Glomerular visceral epithelial cell (primary cell): ENCODE measurements at regions not wholly inside any gene's neighbourhood (a gene's known extent, or its start where the extent isn't known, plus 50 kb on each side); places are given as distances from the start of the nearest gene placed in this dataset.

Experiments
- DNase-seq: peaks from one replicate; pipeline ENCODE4 v3.0.0-alpha.2; 2016; ENCODE audit errors: extremely low spot score

GRCh38 chr10:128422999-128423398, 296.8 kb upstream of the MKI67 start:
- no peak for DNase-seq

- DNase-seq = no peak
These were observed 303.1 kb upstream of the MKI67 start for GRCh38 chr10:128429321-128429720.

GRCh38 chr10:128429835-128430513, 303.8 kb upstream of the MKI67 start:
- no peak for DNase-seq

DNA sequence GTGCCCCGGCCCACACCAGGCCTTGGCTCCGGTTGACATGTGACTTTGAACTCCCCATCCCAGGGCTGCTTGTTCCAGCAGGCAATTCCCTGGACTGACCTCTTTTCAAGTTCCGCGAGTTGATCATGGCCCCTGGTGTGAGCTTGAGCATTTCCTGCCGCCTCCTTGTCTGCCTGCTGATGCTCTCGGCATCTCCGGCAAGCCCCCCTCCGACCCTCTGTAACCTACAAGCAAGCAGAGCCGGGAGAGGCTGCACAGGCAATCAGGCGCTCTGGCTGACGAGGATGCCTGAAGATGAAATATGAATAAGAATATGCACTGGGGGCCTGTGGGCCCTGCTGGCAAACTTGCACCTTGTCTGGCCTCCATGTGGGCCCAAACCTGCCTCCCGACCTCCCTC, 304.9 kb upstream of the MKI67 start:
- DNase-seq = no peak

GRCh38 chr10:128431506-128431905, 305.3 kb upstream of the MKI67 start:
- no peak for DNase-seq

GRCh38 chr10:128432011-128432410, 305.8 kb upstream of the MKI67 start:
- no peak for DNase-seq

- no peak for DNase-seq
These were observed 306.2 kb upstream of the MKI67 start for GRCh38 chr10:128432423-128432822.

GRCh38 chr10:128435811-128436210, 309.6 kb upstream of the MKI67 start:
- no peak for DNase-seq

DNA sequence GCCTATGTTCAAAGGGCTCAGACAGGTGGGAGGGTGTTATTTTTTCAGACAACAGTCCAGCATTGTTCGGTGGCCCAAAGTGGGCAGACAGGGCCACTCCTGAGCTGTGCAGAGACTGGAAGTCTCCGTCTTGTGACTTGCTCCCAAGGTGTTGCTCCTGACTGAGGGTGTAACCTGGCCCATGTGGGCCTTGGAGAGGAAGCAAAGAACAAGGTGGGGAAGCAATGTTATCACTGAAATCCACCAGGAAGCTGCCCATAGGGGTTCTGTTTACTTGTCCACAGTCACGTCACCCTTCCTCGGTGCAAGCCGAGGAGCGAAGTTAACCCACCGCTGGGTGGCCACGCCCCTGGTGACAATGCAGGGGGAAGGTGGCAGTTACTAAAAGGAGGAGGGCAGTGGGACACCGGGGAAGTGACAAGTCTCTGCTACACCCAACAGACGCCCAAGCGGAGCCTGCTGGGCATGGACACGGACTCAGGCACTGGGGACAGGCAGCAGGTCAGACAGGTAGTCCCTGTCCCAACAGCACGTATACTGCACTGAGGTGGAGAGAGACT, 311.6 kb upstream of the MKI67 start:
- no peak for DNase-seq

GRCh38 chr10:128438417-128439063, 312.3 kb upstream of the MKI67 start:
- DNase-seq = no peak

- DNase-seq = no peak
These were observed 314.4 kb upstream of the MKI67 start for GRCh38 chr10:128440513-128441160.

DNA sequence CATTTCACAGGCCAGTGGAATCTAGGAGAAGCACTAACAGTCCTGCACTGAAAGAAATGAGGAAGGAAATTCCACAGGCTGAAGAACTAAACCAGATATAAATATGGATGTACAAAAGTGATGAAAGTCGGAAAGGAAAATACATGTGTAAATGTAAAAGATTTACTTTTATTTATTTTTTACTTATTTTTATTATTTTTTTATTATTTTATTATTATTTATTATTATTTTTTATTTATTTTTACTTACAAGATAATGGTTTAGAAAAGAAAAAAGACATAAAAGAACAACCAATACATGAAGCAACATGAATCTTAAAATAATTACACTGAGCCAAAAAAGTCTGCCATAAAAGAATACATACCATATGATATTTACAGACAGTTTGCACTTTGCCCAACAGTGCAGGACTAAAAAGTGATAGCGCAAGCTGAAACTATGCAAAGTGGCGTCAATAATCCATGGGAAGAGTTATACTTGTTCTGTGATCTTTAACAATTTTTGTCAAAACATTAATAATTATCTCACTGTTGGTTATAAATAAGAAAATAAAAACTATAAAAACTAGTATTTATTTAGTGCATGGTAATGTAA, 317.8 kb upstream of the MKI67 start:
- no peak for DNase-seq

DNA sequence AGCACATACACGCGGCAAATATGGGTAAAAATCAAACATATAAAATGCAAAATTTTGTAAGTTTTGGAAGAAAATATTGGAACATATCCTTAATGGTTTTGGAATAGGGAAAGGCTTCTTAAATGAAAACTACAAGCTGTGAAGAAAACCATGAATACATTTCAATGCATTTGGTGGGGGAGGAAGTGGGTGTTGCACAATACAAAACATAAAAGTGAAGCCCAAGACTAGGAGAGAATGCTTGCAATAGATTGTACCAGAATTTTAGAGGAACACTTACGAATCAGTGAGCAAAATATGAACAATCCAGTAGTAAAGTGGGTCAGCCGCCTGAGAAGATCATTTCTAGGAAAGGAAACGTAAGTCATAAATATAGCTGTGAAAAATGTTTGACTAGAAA, 322.6 kb upstream of the MKI67 start:
- no peak for DNase-seq

DNA sequence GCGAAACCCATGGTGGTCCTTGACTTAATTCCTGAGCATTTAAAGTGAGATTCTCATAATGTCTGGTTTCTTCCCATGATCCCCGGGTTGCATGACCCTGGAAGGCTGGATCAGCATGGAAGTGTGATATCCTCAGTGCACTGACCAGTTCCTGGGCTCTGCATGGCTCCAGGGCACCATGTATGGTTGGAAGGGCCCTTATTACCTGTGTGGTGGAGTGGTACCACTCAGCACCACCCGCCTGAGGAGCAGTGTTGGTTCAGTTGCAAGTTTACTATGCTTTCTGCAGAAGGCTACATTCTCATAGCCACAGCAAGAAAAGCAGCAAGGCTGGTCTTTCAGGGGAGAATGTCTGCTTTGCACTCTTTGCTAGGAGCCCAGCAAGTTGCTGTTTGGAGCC, 325.7 kb upstream of the MKI67 start:
- no peak for DNase-seq

GRCh38 chr10:128456271-128456670, 330.0 kb upstream of the MKI67 start:
- no peak for DNase-seq

GRCh38 chr10:128457136-128457535, 330.9 kb upstream of the MKI67 start:
- DNase-seq = no peak

- no peak for DNase-seq
These were observed 335.8 kb upstream of the MKI67 start for GRCh38 chr10:128461991-128462390.

GRCh38 chr10:128462844-128463243, 336.6 kb upstream of the MKI67 start:
- no peak for DNase-seq

DNA sequence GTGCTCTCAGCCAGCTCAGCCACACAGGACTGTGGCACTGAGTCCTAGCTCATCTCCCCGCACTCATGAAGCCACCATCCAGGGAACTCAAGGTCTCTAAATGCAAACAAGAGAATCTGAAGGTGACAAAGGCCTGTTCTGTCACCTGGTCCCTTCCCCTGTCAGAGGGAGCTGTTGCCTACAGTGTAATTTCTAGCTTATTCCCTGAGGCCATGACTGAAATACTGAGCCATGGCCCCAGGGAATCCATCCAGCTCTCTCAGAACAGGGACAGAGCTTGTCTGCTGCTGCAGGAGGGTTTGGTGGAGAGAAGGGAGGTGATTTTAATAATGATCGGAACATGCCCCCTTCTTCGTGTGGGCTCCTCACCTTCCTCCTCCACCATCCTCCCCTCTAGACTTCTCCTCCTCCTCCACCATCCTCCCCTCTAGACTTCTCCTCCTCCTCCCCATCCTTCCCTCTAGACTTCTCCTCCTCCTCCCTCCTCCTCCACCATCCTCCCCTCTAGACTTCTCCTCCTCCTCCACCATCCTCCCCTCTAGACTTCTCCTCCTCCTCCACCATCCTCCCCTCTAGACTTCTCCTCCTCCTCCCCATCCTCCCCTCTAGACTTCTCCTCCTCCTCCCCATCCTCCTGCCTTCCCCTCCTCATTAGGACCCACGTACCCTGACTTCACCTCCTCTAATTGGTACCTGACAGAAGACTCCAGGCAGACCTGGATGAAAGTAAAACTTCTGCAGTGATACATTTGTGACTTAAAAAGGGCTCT, 338.0 kb upstream of the MKI67 start:
- DNase-seq = peak; percentile 36

DNA sequence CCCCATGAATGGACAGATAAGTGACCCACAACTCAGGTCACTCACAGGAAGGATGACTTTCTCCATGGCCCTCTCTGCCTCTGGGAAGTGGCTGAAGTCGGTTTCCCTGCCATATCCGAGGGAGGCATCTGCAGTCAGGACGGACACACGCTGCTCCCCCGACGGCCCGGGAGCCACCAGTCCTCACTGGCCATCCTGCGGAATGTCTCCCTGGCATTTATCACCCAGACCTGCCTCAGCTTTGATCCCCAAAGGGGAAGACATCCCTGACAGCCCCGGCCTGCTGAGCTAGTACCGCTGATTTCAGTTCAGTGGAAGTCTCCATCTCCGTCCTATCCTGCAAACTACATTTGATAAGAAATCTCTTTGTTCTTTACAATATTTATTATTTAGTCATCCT, 339.5 kb upstream of the MKI67 start:
- no peak for DNase-seq

DNA sequence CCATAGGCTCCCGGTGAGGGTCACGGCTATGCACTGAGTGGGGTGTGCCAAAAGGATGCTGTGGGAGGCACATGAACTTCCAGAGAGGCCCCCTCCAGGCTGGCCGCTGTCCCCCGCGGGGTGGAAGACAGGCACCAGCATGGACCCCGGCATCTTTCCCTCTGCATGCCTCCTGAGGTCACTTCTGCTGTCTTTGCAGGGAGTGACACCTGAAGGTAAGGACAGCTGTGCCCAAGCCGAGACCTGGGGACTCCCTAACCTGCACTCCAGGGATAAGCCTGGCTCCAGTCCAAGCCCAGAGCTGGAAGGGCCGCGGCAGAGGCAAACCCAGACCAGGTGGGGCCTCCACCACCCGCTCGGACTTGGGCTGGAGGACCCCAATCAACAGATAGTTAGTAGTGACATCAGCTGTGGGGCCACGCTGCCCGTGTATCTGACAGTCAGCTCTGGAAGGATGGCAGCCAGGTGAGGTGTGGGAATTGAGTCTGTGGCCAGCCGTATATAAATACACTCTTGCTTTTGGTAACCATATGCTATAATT, 340.7 kb upstream of the MKI67 start:
- no peak for DNase-seq

DNA sequence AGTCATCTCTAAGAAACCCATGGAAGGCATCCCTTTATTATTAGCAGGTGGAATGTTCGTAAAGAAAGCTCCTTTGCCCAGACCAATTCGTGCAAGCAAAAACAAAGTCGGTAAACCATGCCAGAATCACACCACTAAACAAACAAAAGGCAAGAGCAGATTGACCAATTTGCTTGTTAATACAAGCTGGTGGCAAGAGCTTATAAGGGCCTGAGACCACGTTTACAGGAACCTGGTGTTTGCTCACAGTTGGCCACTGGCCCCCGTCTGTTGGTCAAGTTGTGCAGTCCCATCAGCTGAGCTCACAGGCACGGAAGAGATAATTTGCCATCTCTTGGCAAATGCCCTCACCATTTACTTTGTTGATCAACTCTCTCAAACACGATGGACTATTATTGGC, 342.2 kb upstream of the MKI67 start:
- no peak for DNase-seq
